Activated CD4-positive, alpha-beta T cell treated with anti-CD3 and anti-CD28 coated beads, Interleukin-2, amount 50 U/mL, for 4 hours (primary cell): ENCODE measurements at regions not wholly inside any gene's neighbourhood (a gene's known extent, or its start where the extent isn't known, plus 50 kb on each side); places are given as distances from the start of the nearest gene placed in this dataset.
"Not testable (repeated sequence)": the region's sequence is repeated elsewhere in the genome, so short reads cannot be mapped to it uniquely, and the experiment has no call there.

Experiments
- DNase-seq, 2 experiments: peaks; one replicate each; pipeline ENCODE4 v3.0.0-alpha.2; 2020

- no peak for DNase-seq
Measured at GRCh38 chr5:87735923-87736322, 323.2 kb upstream of the CCNH start.

- no peak for DNase-seq
Measured at GRCh38 chr5:87733897-87734296, 321.2 kb upstream of the CCNH start.

GRCh38 chr5:87732875-87733768 is 320.4 kb upstream of the CCNH start:
- no peak for DNase-seq

- no peak for DNase-seq
Measured at GRCh38 chr5:87729781-87730180, 317.1 kb upstream of the CCNH start.

GRCh38 chr5:87722286-87722685 is 309.6 kb upstream of the CCNH start:
- no peak for DNase-seq

GRCh38 chr5:87718224-87718925 is 305.6 kb upstream of the CCNH start:
- not testable (repeated sequence) for DNase-seq

- no peak for DNase-seq
Measured at GRCh38 chr5:87717761-87718160, 305.0 kb upstream of the CCNH start.

GRCh38 chr5:87705876-87706275 is 293.1 kb upstream of the CCNH start:
- no peak for DNase-seq

GRCh38 chr5:87686975-87687374 is 274.2 kb upstream of the CCNH start:
- no peak for DNase-seq

- no peak for DNase-seq
Measured at GRCh38 chr5:87686018-87686417, 273.3 kb upstream of the CCNH start.

GRCh38 chr5:87674235-87674634 is 261.5 kb upstream of the CCNH start:
- no peak for DNase-seq

GRCh38 chr5:87671146-87671545 is 258.4 kb upstream of the CCNH start:
- no peak for DNase-seq

- DNase-seq, result no peak
Measured at GRCh38 chr5:87665166-87665565, 252.4 kb upstream of the CCNH start.

- DNase-seq, result no peak
Measured at GRCh38 chr5:87661784-87662566, 249.2 kb upstream of the CCNH start.

GRCh38 chr5:87653242-87653641 is 240.5 kb upstream of the CCNH start:
- DNase-seq, result no peak

GRCh38 chr5:87650284-87650683 is 237.6 kb upstream of the CCNH start:
- DNase-seq, result no peak

- no peak for DNase-seq
Measured at GRCh38 chr5:87649455-87649854, 236.7 kb upstream of the CCNH start.

- DNase-seq, result no peak
Measured at GRCh38 chr5:87645224-87645623, 232.5 kb upstream of the CCNH start.

- DNase-seq, result no peak
Measured at GRCh38 chr5:87640902-87641301, 228.2 kb upstream of the CCNH start.

GRCh38 chr5:87627363-87627762 is 214.6 kb upstream of the CCNH start:
- no peak for DNase-seq

GRCh38 chr5:87608385-87608784 is 195.7 kb upstream of the CCNH start:
- DNase-seq, result no peak

- DNase-seq, result no peak
Measured at GRCh38 chr5:87605663-87606062, 192.9 kb upstream of the CCNH start.

GRCh38 chr5:87599778-87600177 is 187.0 kb upstream of the CCNH start:
- DNase-seq, result no peak

- no peak for DNase-seq
Measured at GRCh38 chr5:87598460-87598859, 185.7 kb upstream of the CCNH start.
